Loucy (cell line): ENCODE measurements at regions not wholly inside any gene's neighbourhood (a gene's known extent, or its start where the extent isn't known, plus 50 kb on each side); places are given as distances from the start of the nearest gene placed in this dataset.

Source experiments
- CTCF ChIP-seq: fragments of 200-600 bp; sonication (generic); conservative IDR thresholded peaks from 2 replicates; pipeline ENCODE4 v1.5.1; 2014; ENCODE audit warnings: mild to moderate bottlenecking, antibody characterized with exemption, low read length
- EZH2phosphoT487 ChIP-seq: fragments of 200-600 bp; IDR thresholded peaks from 2 replicates; pipeline ENCODE4 v1.6.1; 2018; ENCODE audit warnings: antibody characterized with exemption, mild to moderate bottlenecking, moderate library complexity, borderline replicate concordance

- no peak for TF ChIP-seq CTCF
- no peak for TF ChIP-seq EZH2phosphoT487
These were observed 198.3 kb downstream of the USP12 start for GRCh38 chr13:26973295-26973694.
